K562 (cell line): ENCODE measurements at regions not wholly inside any gene's neighbourhood (a gene's known extent, or its start where the extent isn't known, plus 50 kb on each side); places are given as distances from the start of the nearest gene placed in this dataset.

Experiments
- ATAC-seq: fragments of 200-7000 bp; cut with Tn5 transposase; 3 replicates; pipeline ENCODE4 v1.9.1; 2020; ENCODE audit warnings: moderate library complexity
- BruUV-seq: library from RNA; stranded (reverse); fragments of 400-500 nt; replicated peaks from 2 replicates; lab custom pipeline; 2021; lab: Mats Ljungman, UMichigan
- CTCF ChIA-PET: fragments of 300-600 bp; formaldehyde crosslinking; extraction: SDS; loops from one replicate; lab custom pipeline; 2021; ENCODE audit warnings: low intra/inter-chr PET ratio; lab: Yijun Ruan, JAX
- POLR2A ChIA-PET: fragments of 300-600, 350-650 bp; sonication (Branson Sonifier 250); formaldehyde crosslinking; extraction: SDS; loops from one replicate; lab custom pipeline; 2021; ENCODE audit warnings: antibody characterized with exemption, inconsistent platforms; lab: Yijun Ruan, JAX
- DNase-seq, 4 experiments: peaks; one replicate each; pipeline versions ENCODE4 v3.0.0 to v3.0.0-alpha.2; 2011 to 2018; ENCODE audit warnings: low spot score in 3 of 4, mixed read lengths in 3 of 4; ENCODE audit errors: extremely low read depth in 1 of 4
- FAIRE-seq: peaks from 2 replicates; lab custom pipeline; 2011; peaks lifted over from hg19 to GRCh38; lab: Jason Lieb, UNC
- H2AFZ ChIP-seq: 2 replicates; pipeline ENCODE4 v1.6.0; 2011; ENCODE audit warnings: low read depth, low read length, control low read depth, inconsistent platforms
- H3K27ac ChIP-seq: fragments of 200-600 bp; 3 replicates; pipeline ENCODE4 v1.8.0; 2011; ENCODE audit warnings: low read depth, mild to moderate bottlenecking, control low read depth, inconsistent platforms, low read length, moderate library complexity, mixed read lengths; ENCODE audit errors: extremely low read depth
- H3K27me3 ChIP-seq, 2 experiments: fragments of 300-600 bp in 1 of 2; 2 replicates in 1 of 2; 3 replicates in 1 of 2; pipeline versions ENCODE4 v1.6.0 to v1.8.0; 2011; ENCODE audit warnings: inconsistent platforms in 2 of 2, low read length in 2 of 2, mild to moderate bottlenecking in 1 of 2, mixed read lengths in 1 of 2, moderate library complexity in 1 of 2; ENCODE audit not compliant: control insufficient read depth in 2 of 2, insufficient read depth in 2 of 2
- H3K36me3 ChIP-seq: fragments of 300-600 bp; 3 replicates; pipeline ENCODE4 v1.8.0; 2011; ENCODE audit warnings: mild to moderate bottlenecking, low read length, inconsistent platforms; ENCODE audit not compliant: control insufficient read depth, insufficient read depth
- H3K4me1 ChIP-seq, 2 experiments: fragments of 200-600 bp in 1 of 2; replicated peaks in 1 of 2; 2 replicates in 1 of 2; 3 replicates in 1 of 2; pipeline versions ENCODE4 v1.5.1 to v1.8.0; 2011; ENCODE audit warnings: inconsistent platforms in 2 of 2, low read length in 2 of 2, mild to moderate bottlenecking in 1 of 2, mixed read lengths in 1 of 2, moderate library complexity in 1 of 2; ENCODE audit not compliant: control insufficient read depth in 2 of 2, insufficient read depth in 2 of 2
- H3K4me2 ChIP-seq: 2 replicates; pipeline ENCODE4 v1.6.1; 2011; ENCODE audit warnings: low read length, control low read depth, inconsistent platforms, mixed read lengths; ENCODE audit not compliant: insufficient read depth
- H3K4me3 ChIP-seq: fragments of 200-600 bp; sonication (generic), shearing (Covaris generic); 2 replicates; pipeline ENCODE4 v1.5.1; 2016; ENCODE audit warnings: control low read depth, inconsistent platforms
- H3K79me2 ChIP-seq: fragments of 200-600 bp; 3 replicates; pipeline ENCODE4 v1.8.0; 2011; ENCODE audit warnings: low read length, inconsistent platforms; ENCODE audit not compliant: control insufficient read depth, insufficient read depth
- H3K9ac ChIP-seq, 2 experiments: 2 replicates each; pipeline versions ENCODE4 v1.6.0 to v1.6.1; 2011; ENCODE audit warnings: low read depth in 2 of 2, low read length in 2 of 2, control low read depth in 1 of 2, inconsistent platforms in 1 of 2, mild to moderate bottlenecking in 1 of 2, mixed read lengths in 1 of 2; ENCODE audit not compliant: insufficient read depth in 1 of 2
- H3K9me1 ChIP-seq: one replicate; pipeline ENCODE4 v1.6.0; 2011; ENCODE audit warnings: inconsistent platforms, mild to moderate bottlenecking, low read length, moderate library complexity; ENCODE audit not compliant: control insufficient read depth, insufficient read depth
- H3K9me3 ChIP-seq: replicated peaks from 2 replicates; pipeline ENCODE4 v1.5.1; 2011; ENCODE audit warnings: low read depth, low read length, inconsistent platforms; ENCODE audit not compliant: control insufficient read depth, insufficient read depth
- H4K20me1 ChIP-seq: replicated peaks from 2 replicates; pipeline ENCODE4 v1.6.1; 2011; ENCODE audit warnings: low read length, inconsistent platforms, mixed read lengths; ENCODE audit not compliant: control insufficient read depth, insufficient read depth
- CEBPB ChIP-seq: fragments of 450-650 bp; IDR thresholded peaks from 2 replicates; pipeline ENCODE4 v1.6.1; 2016; ENCODE audit warnings: missing genetic modification characterization, missing compliant biosample characterization
- CREB1 ChIP-seq, 2 experiments: sonication (generic) in 1 of 2; formaldehyde crosslinking in 1 of 2; IDR thresholded peaks; 2 replicates each; pipeline versions ENCODE4 v1.6.1 to v1.8.0; 2012 to 2022; ENCODE audit warnings: inconsistent platforms in 1 of 2, mild to moderate bottlenecking in 1 of 2, missing genetic modification reagents in 1 of 2, moderate library complexity in 1 of 2
- DNMT1 ChIP-seq: fragments of 450-650 bp; IDR thresholded peaks from 2 replicates; pipeline ENCODE4 v1.6.1; 2016; ENCODE audit warnings: antibody characterized with exemption, mild to moderate bottlenecking
- HIVEP1 ChIP-seq: fragments of 250-450 bp; sonication (Bioruptor Pico); IDR thresholded peaks from 2 replicates; pipeline ENCODE4 v1.4.0; 2020; ENCODE audit warnings: mild to moderate bottlenecking
- HNRNPH1 ChIP-seq: fragments of 200-400 bp; formaldehyde crosslinking; optimal IDR thresholded peaks from 2 replicates; pipeline ENCODE3; 2017; ENCODE audit warnings: low read depth, mild to moderate bottlenecking, low read length, moderate library complexity
- ILK ChIP-seq: fragments of 450-650 bp; IDR thresholded peaks from 2 replicates; pipeline ENCODE4 v1.6.1; 2016; ENCODE audit warnings: missing genetic modification characterization, low read depth, mild to moderate bottlenecking, missing compliant biosample characterization, moderate library complexity, borderline replicate concordance
- NCOA4 ChIP-seq: fragments of 450-650 bp; IDR thresholded peaks from 2 replicates; pipeline ENCODE4 v1.6.1; 2018; ENCODE audit warnings: mild to moderate bottlenecking; ENCODE audit not compliant: partially characterized antibody
- PHF21A ChIP-seq: fragments of 450-650 bp; IDR thresholded peaks from 2 replicates; pipeline ENCODE4 v1.6.1; 2017; ENCODE audit warnings: low read depth, borderline replicate concordance
- POLR2A ChIP-seq: fragments of 450-650 bp; conservative IDR thresholded peaks from 2 replicates; pipeline ENCODE4 v1.6.1; 2016
- PTRF ChIP-seq: fragments of 450-650 bp; IDR thresholded peaks from 2 replicates; pipeline ENCODE4 v1.6.1; 2016; ENCODE audit warnings: mild to moderate bottlenecking, missing genetic modification characterization, missing compliant biosample characterization
- PTTG1 ChIP-seq: fragments of 450-650 bp; IDR thresholded peaks from 2 replicates; pipeline ENCODE4 v1.6.1; 2016; ENCODE audit warnings: low read depth, mild to moderate bottlenecking, missing genetic modification characterization, missing compliant biosample characterization
- WHSC1 ChIP-seq: IDR thresholded peaks from one replicate; pipeline ENCODE4 v1.6.1; 2012; ENCODE audit warnings: low read length, control low read depth, inconsistent platforms
- ZEB2 ChIP-seq: fragments of 450-650 bp; IDR thresholded peaks from 2 replicates; pipeline ENCODE4 v1.6.1; 2016
- ZNF583 ChIP-seq: fragments of 250-450 bp; sonication (Bioruptor Pico); IDR thresholded peaks from 2 replicates; pipeline ENCODE4 v1.4.0; 2020
- ZNF695 ChIP-seq: fragments of 450-650 bp; formaldehyde crosslinking; IDR thresholded peaks from 2 replicates; pipeline ENCODE4 v1.4.0; 2020; ENCODE audit warnings: mild to moderate bottlenecking, moderate library complexity
- WGBS: fragments of 100-300 bp; shearing (Covaris generic); methylation state at CpG from one replicate; pipeline ENCODE4 v1.1.6; 2016; ENCODE audit warnings: low coverage, mixed read lengths; ENCODE audit not compliant: insufficient coverage; ENCODE audit errors: missing lambda C conversion rate; 5-methylcytosine and 5-hydroxymethylcytosine counted together
- in situ Hi-C: fragments of 300-500 bp; cut with MboI; formaldehyde crosslinking; loops from 4 replicates; pipeline ENCODE4 v1.15.0; 2018; ENCODE audit warnings: inconsistent platforms, mixed read lengths
- intact Hi-C: fragments of 100-400 bp; cut with micrococcal nuclease; formaldehyde crosslinking; loops from 2 replicates; pipeline ENCODE4 v1.14.2; 2022
- TF ChIP-seq, protein P1 (sequence below): sonication (generic); formaldehyde crosslinking; IDR thresholded peaks from 2 replicates; pipeline ENCODE4 v1.8.0; 2022; ENCODE audit warnings: missing genetic modification reagents, mild to moderate bottlenecking, borderline replicate concordance
- TF ChIP-seq, protein P2 (sequence below): fragments of 250-450 bp; sonication (Bioruptor Pico); IDR thresholded peaks from 2 replicates; pipeline ENCODE4 v1.4.0; 2020

DNA sequence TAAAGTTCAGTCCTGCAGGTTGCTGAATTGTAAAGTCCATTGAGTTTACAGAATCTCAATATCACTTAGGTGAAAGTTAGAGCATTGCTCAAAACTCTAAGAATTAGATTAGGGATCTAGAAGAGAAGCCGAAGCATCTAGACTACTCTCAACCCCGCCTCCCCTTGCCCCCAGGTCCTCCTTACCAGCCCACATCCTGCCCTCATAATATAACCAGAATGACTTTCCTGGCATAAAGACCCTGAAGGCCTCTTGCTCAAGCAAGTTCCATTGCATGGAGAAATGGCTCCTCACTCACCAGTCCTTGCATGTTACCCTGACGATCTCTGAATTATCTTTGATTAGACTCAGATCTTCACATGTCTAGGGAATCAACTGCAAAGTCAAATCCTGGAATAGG is 78.8 kb downstream of the SPATA31C2 start:
- POLR2A ChIA-PET: no interaction called here
- FAIRE-seq (no peak), ATAC-seq (no peak), DNase-seq (no peak)
- Histone ChIP-seq H4K20me1 (no peaks in the 10 kb centered on the region), H3K9me1 (no peaks in the 10 kb centered on the region), H3K9ac (no peak overlapping the region), H3K27me3 (peaks cover 0 to 6% of the 10 kb centered on the region in 2 experiments; a peak in 1 of 5 replicates), H3K36me3 (no peaks in the 10 kb centered on the region), H3K79me2 (no peaks in the 10 kb centered on the region), H3K4me2 (no peak overlapping the region), H3K4me3 (no peak overlapping the region), H3K27ac (no peak overlapping the region), H2AFZ (no peak overlapping the region), H3K4me1 (no peaks in the 10 kb centered on the region), H3K9me3 (no peaks in the 10 kb centered on the region)
- intact Hi-C loops (no loop called here), in situ Hi-C loops (loop anchor here (10.0 kb wide), 1 partner anchor 385 kb away; no protein-coding TSS in a partner anchor)
- TF ChIP-seq CREB1 (IDR thresholded peaks at IDR 0.05) (no peak), CREB1 (CRISPR knock-in tag; IDR thresholded peaks at IDR 0.05) (no peak), WHSC1 (no peak), ZNF695 (CRISPR knock-in tag) (no peak), DNMT1 (no peak), ZNF583 (CRISPR knock-in tag) (no peak), POLR2A (no peak), PTRF (tag) (no peak), ILK (tag) (no peak), CEBPB (tag) (no peak), HNRNPH1 (no peak), PHF21A (no peak), NCOA4 (no peak), ZEB2 (no peak), HIVEP1 (CRISPR knock-in tag) (no peak), PTTG1 (tag) (no peak)
- TF ChIP-seq, protein P1, sequence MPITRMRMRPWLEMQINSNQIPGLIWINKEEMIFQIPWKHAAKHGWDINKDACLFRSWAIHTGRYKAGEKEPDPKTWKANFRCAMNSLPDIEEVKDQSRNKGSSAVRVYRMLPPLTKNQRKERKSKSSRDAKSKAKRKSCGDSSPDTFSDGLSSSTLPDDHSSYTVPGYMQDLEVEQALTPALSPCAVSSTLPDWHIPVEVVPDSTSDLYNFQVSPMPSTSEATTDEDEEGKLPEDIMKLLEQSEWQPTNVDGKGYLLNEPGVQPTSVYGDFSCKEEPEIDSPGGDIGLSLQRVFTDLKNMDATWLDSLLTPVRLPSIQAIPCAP (CRISPR knock-in tag): no peak
- TF ChIP-seq, protein P2, sequence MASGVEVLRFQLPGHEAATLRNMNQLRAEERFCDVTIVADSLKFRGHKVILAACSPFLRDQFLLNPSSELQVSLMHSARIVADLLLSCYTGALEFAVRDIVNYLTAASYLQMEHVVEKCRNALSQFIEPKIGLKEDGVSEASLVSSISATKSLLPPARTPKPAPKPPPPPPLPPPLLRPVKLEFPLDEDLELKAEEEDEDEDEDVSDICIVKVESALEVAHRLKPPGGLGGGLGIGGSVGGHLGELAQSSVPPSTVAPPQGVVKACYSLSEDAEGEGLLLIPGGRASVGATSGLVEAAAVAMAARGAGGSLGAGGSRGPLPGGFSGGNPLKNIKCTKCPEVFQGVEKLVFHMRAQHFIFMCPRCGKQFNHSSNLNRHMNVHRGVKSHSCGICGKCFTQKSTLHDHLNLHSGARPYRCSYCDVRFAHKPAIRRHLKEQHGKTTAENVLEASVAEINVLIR: no peak
- no TSS peak for BruUV-seq
- CTCF ChIA-PET: no interaction called here
- WGBS: 0% methylated on average over 3 of the region's 3 CpGs
